Neutrophil (primary cell): ENCODE measurements at regions not wholly inside any gene's neighbourhood (a gene's known extent, or its start where the extent isn't known, plus 50 kb on each side); places are given as distances from the start of the nearest gene placed in this dataset.

Experiments used
- H3K27ac ChIP-seq: fragments of 200-600 bp; sonication (generic); 2 replicates; pipeline ENCODE4 v1.5.1; 2016; ENCODE audit warnings: mild to moderate bottlenecking, moderate library complexity
- H3K27me3 ChIP-seq: fragments of 200-600 bp; sonication (generic); 2 replicates; pipeline ENCODE4 v1.6.0; 2016; ENCODE audit warnings: mild to moderate bottlenecking
- H3K36me3 ChIP-seq: fragments of 200-600 bp; sonication (generic); 2 replicates; pipeline ENCODE4 v1.5.1; 2017
- H3K4me1 ChIP-seq, 2 experiments: fragments of 200-600 bp in 1 of 2; sonication (generic) in 1 of 2; 1 replicate in 1 of 2; 2 replicates in 1 of 2; pipeline versions ENCODE4 v1.5.1 to v1.6.1; 2013 to 2016; ENCODE audit warnings: low read depth in 1 of 2, low read length in 1 of 2, mild to moderate bottlenecking in 1 of 2, moderate library complexity in 1 of 2; ENCODE audit not compliant: control insufficient read depth in 1 of 2, insufficient read depth in 1 of 2
- H3K4me3 ChIP-seq, 2 experiments: fragments of 200-600 bp in 1 of 2; sonication (generic) in 1 of 2; 1 replicate in 1 of 2; 2 replicates in 1 of 2; pipeline ENCODE4 v1.5.1; 2013 to 2016; ENCODE audit warnings: low read depth in 1 of 2, low read length in 1 of 2, mild to moderate bottlenecking in 1 of 2, moderate library complexity in 1 of 2
- H3K9me3 ChIP-seq: fragments of 200-600 bp; sonication (generic); 2 replicates; pipeline ENCODE4 v1.5.1; 2016
- TF ChIP-seq, protein P1 (sequence below): fragments of 200-600 bp; sonication (generic); IDR thresholded peaks from 2 replicates; pipeline ENCODE4 v1.5.1; 2016; ENCODE audit warnings: antibody characterized with exemption

GRCh38 chr10:118818621-118819221 lies 64.0 kb upstream of the CACUL1 start:
- no peaks in the 10 kb centered on the region for H3K27me3 ChIP-seq
- no peak overlapping the region for H3K27ac ChIP-seq
- TF ChIP-seq, protein P1, sequence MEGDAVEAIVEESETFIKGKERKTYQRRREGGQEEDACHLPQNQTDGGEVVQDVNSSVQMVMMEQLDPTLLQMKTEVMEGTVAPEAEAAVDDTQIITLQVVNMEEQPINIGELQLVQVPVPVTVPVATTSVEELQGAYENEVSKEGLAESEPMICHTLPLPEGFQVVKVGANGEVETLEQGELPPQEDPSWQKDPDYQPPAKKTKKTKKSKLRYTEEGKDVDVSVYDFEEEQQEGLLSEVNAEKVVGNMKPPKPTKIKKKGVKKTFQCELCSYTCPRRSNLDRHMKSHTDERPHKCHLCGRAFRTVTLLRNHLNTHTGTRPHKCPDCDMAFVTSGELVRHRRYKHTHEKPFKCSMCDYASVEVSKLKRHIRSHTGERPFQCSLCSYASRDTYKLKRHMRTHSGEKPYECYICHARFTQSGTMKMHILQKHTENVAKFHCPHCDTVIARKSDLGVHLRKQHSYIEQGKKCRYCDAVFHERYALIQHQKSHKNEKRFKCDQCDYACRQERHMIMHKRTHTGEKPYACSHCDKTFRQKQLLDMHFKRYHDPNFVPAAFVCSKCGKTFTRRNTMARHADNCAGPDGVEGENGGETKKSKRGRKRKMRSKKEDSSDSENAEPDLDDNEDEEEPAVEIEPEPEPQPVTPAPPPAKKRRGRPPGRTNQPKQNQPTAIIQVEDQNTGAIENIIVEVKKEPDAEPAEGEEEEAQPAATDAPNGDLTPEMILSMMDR = no peak
- no peaks in the 10 kb centered on the region for H3K9me3 ChIP-seq
- no peaks in the 10 kb centered on the region for H3K4me1 ChIP-seq
- H3K36me3 ChIP-seq = no peaks in the 10 kb centered on the region
- H3K4me3 ChIP-seq = no peak overlapping the region

- H3K36me3 ChIP-seq = no peaks in the 10 kb centered on the region
- TF ChIP-seq, protein P1 = no peak
- no peaks in the 10 kb centered on the region for H3K4me1 ChIP-seq
- H3K27me3 ChIP-seq = no peaks in the 10 kb centered on the region
- no peak overlapping the region for H3K4me3 ChIP-seq
- H3K9me3 ChIP-seq = no peaks in the 10 kb centered on the region
- H3K27ac ChIP-seq = no peak overlapping the region
Measured at GRCh38 chr10:118820326-118821116, 65.8 kb upstream of the CACUL1 start.

DNA sequence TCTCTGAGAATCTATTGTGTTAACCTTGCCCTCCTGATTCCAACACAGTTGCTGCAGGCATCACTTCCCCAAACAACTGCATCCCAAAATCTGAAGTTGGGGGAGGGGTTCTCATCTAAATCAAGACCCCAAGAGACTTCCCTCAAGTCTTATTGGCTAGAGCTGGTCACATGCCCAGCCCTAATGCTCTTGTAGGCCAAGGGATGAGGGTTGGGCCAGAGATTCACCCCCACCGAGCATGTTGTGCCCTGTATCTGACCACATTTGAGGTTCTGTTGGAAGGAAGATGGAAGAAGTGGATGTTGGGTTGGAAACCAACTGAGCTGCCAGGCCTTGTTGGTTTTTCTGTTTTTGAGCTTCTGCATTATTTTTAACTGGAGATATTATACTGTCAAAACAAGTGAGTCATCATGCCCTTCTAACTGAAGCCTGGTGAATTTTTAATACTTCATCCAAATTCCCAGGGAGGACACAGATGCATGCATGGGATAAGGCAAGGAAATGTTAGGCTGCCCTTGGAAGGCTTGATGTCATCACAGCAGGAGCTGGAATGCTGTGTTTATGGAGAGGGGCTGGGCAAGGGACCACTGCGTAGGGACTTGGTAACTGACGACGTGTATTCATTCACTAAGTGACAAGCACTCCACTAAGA lies 68.6 kb upstream of the CACUL1 start:
- TF ChIP-seq, protein P1 = no peak
- no peaks in the 10 kb centered on the region for H3K27me3 ChIP-seq
- no peak overlapping the region for H3K4me3 ChIP-seq
- H3K9me3 ChIP-seq = no peaks in the 10 kb centered on the region
- no peak overlapping the region for H3K27ac ChIP-seq
- no peaks in the 10 kb centered on the region for H3K4me1 ChIP-seq
- no peaks in the 10 kb centered on the region for H3K36me3 ChIP-seq

DNA sequence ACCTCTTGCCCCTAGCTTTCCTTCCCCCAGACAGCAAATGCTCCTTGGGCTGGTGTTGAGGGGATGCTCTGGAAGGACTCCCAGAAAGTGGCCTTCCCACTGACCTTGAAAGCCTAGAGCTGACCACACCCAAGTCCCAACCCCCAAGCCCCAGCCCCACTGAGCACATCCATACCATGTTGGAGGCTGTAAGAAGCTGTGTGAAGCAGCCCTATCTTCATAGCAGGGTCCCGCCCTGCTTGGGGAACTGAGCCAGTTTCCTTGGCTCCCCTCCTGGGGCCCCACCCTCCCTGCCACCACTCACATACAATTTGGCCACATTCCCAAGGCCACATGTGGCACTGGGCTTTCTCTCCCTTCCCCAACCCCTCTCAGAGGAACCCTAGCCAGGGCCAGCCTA lies 72.3 kb upstream of the CACUL1 start:
- no peaks in the 10 kb centered on the region for H3K27me3 ChIP-seq
- no peak overlapping the region for H3K27ac ChIP-seq
- TF ChIP-seq, protein P1 = no peak
- H3K4me1 ChIP-seq = peaks cover 2 to 4% of the 10 kb centered on the region in 2 experiments
- H3K36me3 ChIP-seq = no peaks in the 10 kb centered on the region
- no peaks in the 10 kb centered on the region for H3K9me3 ChIP-seq
- H3K4me3 ChIP-seq = no peak overlapping the region

DNA sequence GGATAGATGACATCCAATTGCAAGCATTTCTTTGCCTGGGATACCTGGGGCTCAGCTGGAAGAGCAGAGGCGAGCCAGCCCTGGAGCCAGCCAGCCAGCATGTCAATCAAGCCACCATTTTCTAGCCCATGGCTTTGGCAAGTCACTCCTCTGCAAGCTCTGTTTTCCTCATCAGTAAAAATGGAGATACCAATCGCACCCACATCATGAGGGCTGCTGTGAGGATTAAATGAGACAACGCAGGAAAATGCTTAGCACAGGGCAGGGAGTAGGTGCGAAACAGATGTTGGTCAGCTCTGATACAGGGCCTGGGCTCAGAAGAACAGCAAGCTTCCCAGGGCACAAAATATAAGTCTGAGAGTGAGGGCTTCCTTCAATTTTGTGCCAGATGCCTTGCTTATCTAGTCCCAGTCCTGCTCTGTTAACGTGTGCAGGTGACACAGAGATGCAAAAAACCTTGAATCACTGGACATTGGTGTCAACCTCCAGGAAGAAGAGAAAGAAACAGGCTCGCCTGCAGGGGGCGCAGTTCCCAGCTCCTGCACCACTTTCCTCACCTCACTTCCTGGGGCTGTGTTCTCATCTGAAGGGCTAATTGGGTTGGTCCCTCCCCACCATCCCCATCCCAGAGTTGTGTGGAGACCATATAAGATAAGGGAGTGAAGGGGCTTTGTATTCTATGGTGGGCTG lies 72.8 kb upstream of the CACUL1 start:
- Histone ChIP-seq H3K9me3 (no peaks in the 10 kb centered on the region), H3K4me3 (no peak overlapping the region), H3K27me3 (no peaks in the 10 kb centered on the region), H3K4me1 (peaks cover 8 to 10% of the 10 kb centered on the region in 2 experiments), H3K36me3 (no peaks in the 10 kb centered on the region), H3K27ac (no peak overlapping the region)
- TF ChIP-seq, protein P1 = no peak
